PC-9 (cell line): ENCODE measurements at regions not wholly inside any gene's neighbourhood (a gene's known extent, or its start where the extent isn't known, plus 50 kb on each side); places are given as distances from the start of the nearest gene placed in this dataset.

Experiments used
- EZH2 ChIP-seq: fragments of 200-600 bp; sonication (generic); IDR thresholded peaks from 2 replicates; pipeline ENCODE4 v1.8.0; 2017; ENCODE audit warnings: antibody characterized with exemption, low read depth
- TF ChIP-seq, protein P1 (sequence below): fragments of 200-600 bp; sonication (generic); conservative IDR thresholded peaks from 2 replicates; pipeline ENCODE4 v1.6.1; 2017; ENCODE audit warnings: mixed run types, antibody characterized with exemption, mild to moderate bottlenecking, moderate library complexity

DNA sequence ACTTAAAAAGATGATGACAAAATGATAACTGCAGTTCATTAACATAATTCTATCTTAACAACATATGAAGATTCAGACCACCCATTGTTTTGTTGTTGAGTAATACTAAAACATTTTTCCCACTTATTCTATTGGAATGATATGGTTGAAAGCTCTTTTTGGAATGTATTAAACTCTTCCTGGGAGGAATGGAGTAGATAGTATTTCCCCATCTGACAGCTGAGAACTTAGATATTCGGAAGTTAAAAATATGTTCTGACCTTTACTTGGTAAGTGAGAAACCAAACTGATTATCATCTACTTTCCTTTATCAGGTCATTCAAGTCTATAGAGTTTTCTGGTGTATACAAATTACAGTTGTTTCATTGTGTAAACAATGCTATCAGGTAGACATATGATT lies 452.9 kb downstream of the CSNK1G3 start:
- TF ChIP-seq, protein P1, sequence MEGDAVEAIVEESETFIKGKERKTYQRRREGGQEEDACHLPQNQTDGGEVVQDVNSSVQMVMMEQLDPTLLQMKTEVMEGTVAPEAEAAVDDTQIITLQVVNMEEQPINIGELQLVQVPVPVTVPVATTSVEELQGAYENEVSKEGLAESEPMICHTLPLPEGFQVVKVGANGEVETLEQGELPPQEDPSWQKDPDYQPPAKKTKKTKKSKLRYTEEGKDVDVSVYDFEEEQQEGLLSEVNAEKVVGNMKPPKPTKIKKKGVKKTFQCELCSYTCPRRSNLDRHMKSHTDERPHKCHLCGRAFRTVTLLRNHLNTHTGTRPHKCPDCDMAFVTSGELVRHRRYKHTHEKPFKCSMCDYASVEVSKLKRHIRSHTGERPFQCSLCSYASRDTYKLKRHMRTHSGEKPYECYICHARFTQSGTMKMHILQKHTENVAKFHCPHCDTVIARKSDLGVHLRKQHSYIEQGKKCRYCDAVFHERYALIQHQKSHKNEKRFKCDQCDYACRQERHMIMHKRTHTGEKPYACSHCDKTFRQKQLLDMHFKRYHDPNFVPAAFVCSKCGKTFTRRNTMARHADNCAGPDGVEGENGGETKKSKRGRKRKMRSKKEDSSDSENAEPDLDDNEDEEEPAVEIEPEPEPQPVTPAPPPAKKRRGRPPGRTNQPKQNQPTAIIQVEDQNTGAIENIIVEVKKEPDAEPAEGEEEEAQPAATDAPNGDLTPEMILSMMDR: no peak
- no peak for TF ChIP-seq EZH2
